ENCODE measurements at regions not wholly inside any gene's neighbourhood (a gene's known extent, or its start where the extent isn't known, plus 50 kb on each side); places are given as distances from the start of the nearest gene placed in this dataset.

DNA sequence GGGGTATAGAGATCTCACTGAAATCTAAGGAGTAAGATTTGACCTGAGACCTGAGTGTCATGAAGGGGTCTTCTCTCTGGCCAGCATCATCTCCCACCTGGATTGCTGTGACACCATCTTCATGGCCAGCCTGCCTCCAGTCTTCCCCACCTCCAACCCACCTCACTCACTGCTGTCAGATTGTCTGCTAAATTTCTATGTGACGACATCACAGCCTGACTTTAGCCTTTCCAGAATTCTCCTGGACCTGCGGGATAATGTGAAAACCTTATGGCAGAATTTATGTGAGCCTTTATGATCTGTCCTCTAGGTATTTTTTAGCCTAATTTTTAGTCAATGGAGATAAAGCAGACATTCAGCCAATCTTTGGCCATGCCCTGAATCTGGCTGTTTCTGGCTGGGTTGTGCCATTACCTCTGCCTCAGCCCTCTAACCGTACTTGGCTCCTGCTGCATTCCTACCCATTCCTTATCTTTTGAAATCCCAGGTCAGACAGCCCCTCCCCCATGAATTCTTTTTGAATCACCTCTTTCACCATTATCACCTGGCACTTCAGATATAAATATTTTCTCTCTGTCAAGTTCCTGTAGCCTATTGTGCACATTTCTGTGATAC, 66.4 kb upstream of the MMADHC start:
- no peaks in the 10 kb centered on the region for H3K36me3 Mint-ChIP-seq (ENCODE audit: low read depth)
- CTCF ChIA-PET: no interaction called here
- intact Hi-C loops (cut with DNase I, micrococcal nuclease): no loop called here
- TF ChIP-seq, protein P1, sequence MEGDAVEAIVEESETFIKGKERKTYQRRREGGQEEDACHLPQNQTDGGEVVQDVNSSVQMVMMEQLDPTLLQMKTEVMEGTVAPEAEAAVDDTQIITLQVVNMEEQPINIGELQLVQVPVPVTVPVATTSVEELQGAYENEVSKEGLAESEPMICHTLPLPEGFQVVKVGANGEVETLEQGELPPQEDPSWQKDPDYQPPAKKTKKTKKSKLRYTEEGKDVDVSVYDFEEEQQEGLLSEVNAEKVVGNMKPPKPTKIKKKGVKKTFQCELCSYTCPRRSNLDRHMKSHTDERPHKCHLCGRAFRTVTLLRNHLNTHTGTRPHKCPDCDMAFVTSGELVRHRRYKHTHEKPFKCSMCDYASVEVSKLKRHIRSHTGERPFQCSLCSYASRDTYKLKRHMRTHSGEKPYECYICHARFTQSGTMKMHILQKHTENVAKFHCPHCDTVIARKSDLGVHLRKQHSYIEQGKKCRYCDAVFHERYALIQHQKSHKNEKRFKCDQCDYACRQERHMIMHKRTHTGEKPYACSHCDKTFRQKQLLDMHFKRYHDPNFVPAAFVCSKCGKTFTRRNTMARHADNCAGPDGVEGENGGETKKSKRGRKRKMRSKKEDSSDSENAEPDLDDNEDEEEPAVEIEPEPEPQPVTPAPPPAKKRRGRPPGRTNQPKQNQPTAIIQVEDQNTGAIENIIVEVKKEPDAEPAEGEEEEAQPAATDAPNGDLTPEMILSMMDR (IDR thresholded peaks at IDR 0.05): no peak
- H3K4me3 ChIP-seq (ENCODE audit: low read length): no peak overlapping the region
- H3K9me3 Mint-ChIP-seq: peaks cover 2% of the 10 kb centered on the region
- H3K27ac Mint-ChIP-seq: no peak overlapping the region
- POLR2A ChIA-PET: no interaction called here
- H3K27ac ChIP-seq (ENCODE audit: low read depth in 1 of 2, low read length in 2 of 2): no peak overlapping the region
- no peaks in the 10 kb centered on the region for H3K27me3 ChIP-seq (ENCODE audit: control insufficient read depth in 1 of 2, insufficient read depth in 2 of 2, low read length in 2 of 2)
- H3K36me3 ChIP-seq (ENCODE audit: insufficient read depth, low read length): no peaks in the 10 kb centered on the region
- peaks cover 14% of the 10 kb centered on the region for H3K27me3 Mint-ChIP-seq
- ATAC-seq (ENCODE audit: poor library complexity) (no peak), DNase-seq (no peak)
- no peaks in the 10 kb centered on the region for H3K9me3 ChIP-seq (ENCODE audit: control insufficient read depth in 1 of 2, insufficient read depth in 1 of 2, low read length in 2 of 2)
- no peaks in the 10 kb centered on the region for H3K4me1 ChIP-seq (ENCODE audit: insufficient read depth, low read length)
- H3K4me1 Mint-ChIP-seq (ENCODE audit: low read depth): no peaks in the 10 kb centered on the region
- H3K4me3 Mint-ChIP-seq: no peak overlapping the region

GRCh38 chr2:149652926-149653325, 65.4 kb upstream of the MMADHC start:
- H3K27ac ChIP-seq (ENCODE audit: low read depth in 1 of 2, low read length in 2 of 2): no peak overlapping the region
- H3K27me3 ChIP-seq (ENCODE audit: control insufficient read depth in 1 of 2, insufficient read depth in 2 of 2, low read length in 2 of 2): no peaks in the 10 kb centered on the region
- ChIA-PET CTCF (no interaction called here), POLR2A (no interaction called here)
- H3K27me3 Mint-ChIP-seq: peaks cover 11% of the 10 kb centered on the region
- intact Hi-C loops (cut with DNase I, micrococcal nuclease): no loop called here
- TF ChIP-seq, protein P1 (IDR thresholded peaks at IDR 0.05): no peak
- H3K36me3 ChIP-seq (ENCODE audit: insufficient read depth, low read length): no peaks in the 10 kb centered on the region
- no peak overlapping the region for H3K4me3 ChIP-seq (ENCODE audit: low read length)
- ATAC-seq (ENCODE audit: poor library complexity): no peak
- DNase-seq: no peak
- H3K9me3 ChIP-seq (ENCODE audit: control insufficient read depth in 1 of 2, insufficient read depth in 1 of 2, low read length in 2 of 2): no peaks in the 10 kb centered on the region
- H3K4me1 Mint-ChIP-seq (ENCODE audit: low read depth): no peaks in the 10 kb centered on the region
- no peaks in the 10 kb centered on the region for H3K36me3 Mint-ChIP-seq (ENCODE audit: low read depth)
- no peak overlapping the region for H3K27ac Mint-ChIP-seq
- no peaks in the 10 kb centered on the region for H3K4me1 ChIP-seq (ENCODE audit: insufficient read depth, low read length)
- H3K9me3 Mint-ChIP-seq: peaks cover 2% of the 10 kb centered on the region
- no peak overlapping the region for H3K4me3 Mint-ChIP-seq

- Mint-ChIP-seq H3K9me3 (peaks cover 2% of the 10 kb centered on the region), H3K4me3 (no peak overlapping the region), H3K36me3 (ENCODE audit: low read depth) (no peaks in the 10 kb centered on the region), H3K4me1 (ENCODE audit: low read depth) (no peaks in the 10 kb centered on the region), H3K27me3 (peaks cover 10% of the 10 kb centered on the region), H3K27ac (no peak overlapping the region)
- intact Hi-C loops (cut with DNase I, micrococcal nuclease): no loop called here
- no peak overlapping the region for H3K4me3 ChIP-seq (ENCODE audit: low read length)
- POLR2A ChIA-PET: no interaction called here
- TF ChIP-seq, protein P1 (IDR thresholded peaks at IDR 0.05): no peak
- H3K27ac ChIP-seq (ENCODE audit: low read depth in 1 of 2, low read length in 2 of 2): no peak overlapping the region
- no peaks in the 10 kb centered on the region for H3K36me3 ChIP-seq (ENCODE audit: insufficient read depth, low read length)
- H3K27me3 ChIP-seq (ENCODE audit: control insufficient read depth in 1 of 2, insufficient read depth in 2 of 2, low read length in 2 of 2): no peaks in the 10 kb centered on the region
- DNase-seq (no peak), ATAC-seq (ENCODE audit: poor library complexity) (no peak)
- no peaks in the 10 kb centered on the region for H3K9me3 ChIP-seq (ENCODE audit: control insufficient read depth in 1 of 2, insufficient read depth in 1 of 2, low read length in 2 of 2)
- H3K4me1 ChIP-seq (ENCODE audit: insufficient read depth, low read length): no peaks in the 10 kb centered on the region
- CTCF ChIA-PET: no interaction called here
These were observed 65.0 kb upstream of the MMADHC start for GRCh38 chr2:149652526-149652925.

Measured in CD4-positive, alpha-beta T cell (primary cell).